ENCODE measurements at regions not wholly inside any gene's neighbourhood (a gene's known extent, or its start where the extent isn't known, plus 50 kb on each side); places are given as distances from the start of the nearest gene placed in this dataset.

DNA sequence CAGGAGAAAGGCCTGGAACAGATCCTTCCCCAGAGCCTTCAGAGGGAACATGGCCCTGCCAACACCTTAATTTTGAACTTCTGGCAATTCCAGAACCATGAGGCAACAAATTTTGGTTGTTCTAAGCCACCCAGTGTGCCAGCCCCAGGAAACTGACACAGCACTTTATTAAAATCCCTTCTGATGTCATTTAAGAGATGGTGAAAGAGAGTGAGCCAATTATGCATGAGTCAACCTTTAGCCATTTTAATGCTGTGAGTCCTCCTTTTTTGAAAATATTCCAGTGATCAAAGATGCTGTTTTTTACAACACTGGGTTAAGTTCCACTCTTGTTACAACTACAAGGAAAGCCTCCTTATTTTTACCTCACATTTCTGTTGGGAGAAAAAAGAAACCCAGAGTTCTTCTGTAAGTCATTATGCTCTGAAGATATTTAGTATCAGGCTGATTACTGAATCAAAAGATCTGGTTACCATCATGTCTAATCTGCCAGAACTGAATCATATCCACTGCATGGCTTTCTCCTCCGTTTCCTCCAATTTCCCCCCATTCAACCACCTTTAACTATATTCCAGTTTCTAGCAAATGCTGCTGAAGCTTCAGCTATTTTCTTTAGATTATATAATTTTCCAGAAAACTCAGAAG lies 235.4 kb downstream of the TXNL1 start:
- H3K9me3 ChIP-seq: no peaks in the 10 kb centered on the region
- no peak overlapping the region for H3K4me3 ChIP-seq
- H3K27ac ChIP-seq: peak overlapping the region in 2 of 4 donors; percentile 4 to 37
- in situ Hi-C loops (cut with MboI; ENCODE audit: low sequenced_read_pairs in 4 of 4): no loop called here
- TF ChIP-seq POLR2A (IDR thresholded peaks at IDR 0.05): no peak
- TF ChIP-seq, protein P1, sequence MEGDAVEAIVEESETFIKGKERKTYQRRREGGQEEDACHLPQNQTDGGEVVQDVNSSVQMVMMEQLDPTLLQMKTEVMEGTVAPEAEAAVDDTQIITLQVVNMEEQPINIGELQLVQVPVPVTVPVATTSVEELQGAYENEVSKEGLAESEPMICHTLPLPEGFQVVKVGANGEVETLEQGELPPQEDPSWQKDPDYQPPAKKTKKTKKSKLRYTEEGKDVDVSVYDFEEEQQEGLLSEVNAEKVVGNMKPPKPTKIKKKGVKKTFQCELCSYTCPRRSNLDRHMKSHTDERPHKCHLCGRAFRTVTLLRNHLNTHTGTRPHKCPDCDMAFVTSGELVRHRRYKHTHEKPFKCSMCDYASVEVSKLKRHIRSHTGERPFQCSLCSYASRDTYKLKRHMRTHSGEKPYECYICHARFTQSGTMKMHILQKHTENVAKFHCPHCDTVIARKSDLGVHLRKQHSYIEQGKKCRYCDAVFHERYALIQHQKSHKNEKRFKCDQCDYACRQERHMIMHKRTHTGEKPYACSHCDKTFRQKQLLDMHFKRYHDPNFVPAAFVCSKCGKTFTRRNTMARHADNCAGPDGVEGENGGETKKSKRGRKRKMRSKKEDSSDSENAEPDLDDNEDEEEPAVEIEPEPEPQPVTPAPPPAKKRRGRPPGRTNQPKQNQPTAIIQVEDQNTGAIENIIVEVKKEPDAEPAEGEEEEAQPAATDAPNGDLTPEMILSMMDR (IDR thresholded peaks at IDR 0.05 in 4 of 5, conservative IDR thresholded peaks at IDR 0.05 in 1 of 5): no peak
- H3K4me1 ChIP-seq: no peaks in the 10 kb centered on the region
- H3K27me3 ChIP-seq: no peaks in the 10 kb centered on the region
- intact Hi-C loops (cut with DNase I; ENCODE audit: low total_unique reads): no loop called here
- H3K36me3 ChIP-seq: no peaks in the 10 kb centered on the region
- ATAC-seq: peak; percentile 47 to 60
- peak in 1 of 2 donors; percentile 21 for DNase-seq

DNA sequence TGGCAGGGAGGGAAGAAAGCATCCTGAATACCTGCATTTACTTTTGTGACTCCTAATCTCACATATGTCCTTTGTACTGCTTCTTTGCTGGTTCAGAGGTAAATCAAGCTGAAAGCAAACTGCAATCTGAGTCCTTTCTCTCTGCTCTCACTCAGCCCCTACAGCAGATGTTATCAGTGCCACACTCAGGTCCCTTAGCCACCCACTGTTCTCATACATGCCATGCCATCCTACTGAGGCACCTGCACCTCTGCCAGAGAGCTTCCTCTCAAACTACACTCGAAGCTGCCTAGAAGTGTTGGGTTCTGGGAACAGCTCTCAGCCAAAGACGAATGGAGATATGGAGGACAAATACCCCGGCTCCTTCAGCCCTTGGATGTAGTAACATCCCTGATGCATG lies 244.5 kb downstream of the TXNL1 start:
- no peak overlapping the region for H3K27ac ChIP-seq
- H3K27me3 ChIP-seq: no peaks in the 10 kb centered on the region
- no peaks in the 10 kb centered on the region for H3K4me1 ChIP-seq
- ATAC-seq (no peak), DNase-seq (no peak)
- no peak for TF ChIP-seq POLR2A (IDR thresholded peaks at IDR 0.05)
- TF ChIP-seq, protein P1 (IDR thresholded peaks at IDR 0.05 in 4 of 5, conservative IDR thresholded peaks at IDR 0.05 in 1 of 5): no peak
- in situ Hi-C loops (cut with MboI; ENCODE audit: low sequenced_read_pairs in 4 of 4): no loop called here
- no peaks in the 10 kb centered on the region for H3K36me3 ChIP-seq
- no peaks in the 10 kb centered on the region for H3K9me3 ChIP-seq
- intact Hi-C loops (cut with DNase I; ENCODE audit: low total_unique reads): no loop called here
- no peak overlapping the region for H3K4me3 ChIP-seq

DNA sequence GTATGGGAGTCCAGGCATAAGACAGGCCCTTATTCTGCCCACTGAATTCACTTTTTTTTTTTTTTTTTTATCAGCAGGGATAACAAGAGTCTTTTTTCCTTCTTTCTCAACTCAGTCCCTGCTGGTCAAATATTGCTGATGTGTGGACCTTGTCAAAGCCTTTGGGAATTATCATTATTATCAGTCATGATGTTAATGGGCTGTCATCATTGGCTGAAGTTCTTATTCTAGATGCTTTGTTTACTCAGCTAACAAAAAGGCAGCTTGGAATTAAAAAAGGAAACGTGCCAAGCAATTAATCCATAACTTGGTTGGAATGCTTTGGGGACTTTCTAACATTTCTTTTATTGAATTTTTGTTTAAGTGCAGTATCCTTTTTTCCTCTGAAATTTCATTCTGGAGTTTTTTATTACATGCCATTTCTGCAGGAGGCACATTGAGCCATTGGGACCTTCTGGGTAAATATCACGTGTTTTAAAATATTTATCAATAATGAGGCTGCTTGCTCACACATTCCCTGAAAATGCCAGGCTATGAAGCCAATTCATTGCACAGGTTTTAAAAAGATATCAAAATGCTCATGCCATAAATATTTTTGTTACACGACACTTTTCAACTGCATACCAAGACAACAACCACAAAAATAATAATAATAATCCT lies 246.3 kb downstream of the TXNL1 start:
- DNase-seq (no peak), ATAC-seq (no peak)
- intact Hi-C loops (cut with DNase I; ENCODE audit: low total_unique reads): no loop called here
- H3K9me3 ChIP-seq: no peaks in the 10 kb centered on the region
- no peak overlapping the region for H3K4me3 ChIP-seq
- no peaks in the 10 kb centered on the region for H3K27me3 ChIP-seq
- H3K27ac ChIP-seq: no peak overlapping the region
- no peaks in the 10 kb centered on the region for H3K36me3 ChIP-seq
- in situ Hi-C loops (cut with MboI; ENCODE audit: low sequenced_read_pairs in 4 of 4): no loop called here
- TF ChIP-seq, protein P1 (IDR thresholded peaks at IDR 0.05 in 4 of 5, conservative IDR thresholded peaks at IDR 0.05 in 1 of 5): no peak
- no peak for TF ChIP-seq POLR2A (IDR thresholded peaks at IDR 0.05)
- no peaks in the 10 kb centered on the region for H3K4me1 ChIP-seq

DNA sequence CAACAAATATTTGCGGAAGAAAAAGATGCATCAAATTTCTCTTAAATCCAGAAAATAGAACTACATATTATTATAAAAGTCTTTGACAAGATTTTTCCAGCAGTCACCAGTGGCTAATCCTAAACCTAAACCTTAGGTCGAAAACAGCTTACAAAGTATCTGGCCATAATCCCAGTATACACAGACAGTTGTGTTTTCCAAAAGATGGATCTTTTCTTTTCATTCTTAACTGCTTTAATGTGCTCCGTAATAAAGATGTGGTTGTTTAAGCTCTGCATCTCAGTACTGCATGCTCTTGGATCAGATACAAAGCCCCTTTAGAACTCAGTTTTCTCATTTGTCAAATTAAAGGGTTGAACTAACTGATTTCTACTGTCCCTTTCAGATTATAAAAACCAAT lies 247.8 kb downstream of the TXNL1 start:
- ATAC-seq: no peak
- Histone ChIP-seq H3K4me3 (no peak overlapping the region), H3K9me3 (no peaks in the 10 kb centered on the region), H3K27ac (no peak overlapping the region), H3K36me3 (no peaks in the 10 kb centered on the region), H3K27me3 (no peaks in the 10 kb centered on the region), H3K4me1 (no peaks in the 10 kb centered on the region)
- in situ Hi-C loops (cut with MboI; ENCODE audit: low sequenced_read_pairs in 4 of 4) (no loop called here), intact Hi-C loops (cut with DNase I; ENCODE audit: low total_unique reads) (no loop called here)
- no peak for TF ChIP-seq POLR2A (IDR thresholded peaks at IDR 0.05)
- TF ChIP-seq, protein P1 (IDR thresholded peaks at IDR 0.05 in 4 of 5, conservative IDR thresholded peaks at IDR 0.05 in 1 of 5): no peak
- no peak for DNase-seq

Measured in gastrocnemius medialis (tissue), 4 donors.